ENCODE measurements at regions not wholly inside any gene's neighbourhood (a gene's known extent, or its start where the extent isn't known, plus 50 kb on each side); places are given as distances from the start of the nearest gene placed in this dataset.

DNA sequence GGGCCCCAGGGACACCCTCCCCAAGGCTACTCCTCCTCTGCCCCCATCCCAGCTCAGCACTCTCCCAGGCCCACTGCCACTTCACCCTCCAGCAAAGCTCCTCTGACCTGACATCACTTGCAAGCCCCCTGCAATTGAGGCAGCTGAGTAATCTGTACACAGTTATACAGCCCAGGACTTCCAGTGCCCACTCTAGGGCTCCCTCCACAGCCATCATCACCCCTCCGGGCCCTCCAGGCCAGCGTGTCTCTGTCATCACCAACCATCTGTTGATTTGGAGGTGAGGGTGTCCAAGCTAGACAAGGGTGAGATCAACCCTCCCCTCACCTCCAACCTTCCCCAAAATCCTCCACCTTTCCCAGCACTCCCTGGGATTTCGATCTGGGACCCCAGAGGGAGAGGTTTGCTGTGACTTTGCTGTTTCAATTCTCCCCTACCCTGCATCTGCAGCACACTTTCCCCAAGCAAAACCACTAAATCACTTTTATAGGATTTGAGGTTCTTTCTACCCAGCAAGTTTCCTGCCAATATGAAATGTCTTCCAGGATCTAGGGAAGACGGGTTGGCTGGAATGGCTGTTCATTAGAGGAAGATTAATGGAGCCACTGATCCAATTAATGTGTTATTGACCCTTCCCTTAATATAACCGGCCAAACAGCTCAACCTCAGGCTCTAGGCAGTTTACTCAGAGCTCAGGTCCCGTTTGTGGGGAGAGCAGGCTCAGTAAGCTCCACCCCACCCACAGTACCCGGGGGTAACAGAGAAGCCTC lies 92.9 kb downstream of the CHST1 start:
- TF ChIP-seq, protein P1, sequence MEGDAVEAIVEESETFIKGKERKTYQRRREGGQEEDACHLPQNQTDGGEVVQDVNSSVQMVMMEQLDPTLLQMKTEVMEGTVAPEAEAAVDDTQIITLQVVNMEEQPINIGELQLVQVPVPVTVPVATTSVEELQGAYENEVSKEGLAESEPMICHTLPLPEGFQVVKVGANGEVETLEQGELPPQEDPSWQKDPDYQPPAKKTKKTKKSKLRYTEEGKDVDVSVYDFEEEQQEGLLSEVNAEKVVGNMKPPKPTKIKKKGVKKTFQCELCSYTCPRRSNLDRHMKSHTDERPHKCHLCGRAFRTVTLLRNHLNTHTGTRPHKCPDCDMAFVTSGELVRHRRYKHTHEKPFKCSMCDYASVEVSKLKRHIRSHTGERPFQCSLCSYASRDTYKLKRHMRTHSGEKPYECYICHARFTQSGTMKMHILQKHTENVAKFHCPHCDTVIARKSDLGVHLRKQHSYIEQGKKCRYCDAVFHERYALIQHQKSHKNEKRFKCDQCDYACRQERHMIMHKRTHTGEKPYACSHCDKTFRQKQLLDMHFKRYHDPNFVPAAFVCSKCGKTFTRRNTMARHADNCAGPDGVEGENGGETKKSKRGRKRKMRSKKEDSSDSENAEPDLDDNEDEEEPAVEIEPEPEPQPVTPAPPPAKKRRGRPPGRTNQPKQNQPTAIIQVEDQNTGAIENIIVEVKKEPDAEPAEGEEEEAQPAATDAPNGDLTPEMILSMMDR (conservative IDR thresholded peaks at IDR 0.05; ENCODE audit: low read length), result no peak
- no peak for TF ChIP-seq EZH2phosphoT487 (IDR thresholded peaks at IDR 0.05; ENCODE audit: borderline replicate concordance)

All from Loucy (cell line).